DOHH2 (cell line): ENCODE measurements at regions not wholly inside any gene's neighbourhood (a gene's known extent, or its start where the extent isn't known, plus 50 kb on each side); places are given as distances from the start of the nearest gene placed in this dataset.

Experiments
- H3F3A ChIP-seq: fragments of 200-600 bp; sonication (generic), shearing (Covaris generic); 2 replicates; pipeline ENCODE4 v1.6.0; 2016; ENCODE audit warnings: antibody characterized with exemption, mild to moderate bottlenecking; ENCODE audit not compliant: control insufficient read depth, insufficient read depth
- H3K27ac ChIP-seq: fragments of 200-600 bp; sonication (generic); 2 replicates; pipeline ENCODE4 v1.5.1; 2014; ENCODE audit warnings: low read depth, mild to moderate bottlenecking, low read length, moderate library complexity
- H3K27me3 ChIP-seq: fragments of 200-600 bp; sonication (generic); 2 replicates; pipeline ENCODE4 v1.6.1; 2014; ENCODE audit warnings: mild to moderate bottlenecking, low read length, mixed read lengths; ENCODE audit not compliant: control insufficient read depth
- H3K36me3 ChIP-seq: fragments of 200-600 bp; sonication (generic); 2 replicates; pipeline ENCODE4 v1.6.1; 2014; ENCODE audit warnings: mild to moderate bottlenecking, low read length, moderate library complexity, mixed read lengths; ENCODE audit not compliant: control insufficient read depth
- H3K4me1 ChIP-seq: fragments of 200-600 bp; sonication (generic); 2 replicates; pipeline ENCODE4 v1.6.1; 2014; ENCODE audit warnings: mild to moderate bottlenecking, low read length, mixed read lengths; ENCODE audit not compliant: control insufficient read depth
- H3K4me2 ChIP-seq: fragments of 200-600 bp; sonication (generic); 2 replicates; pipeline ENCODE4 v1.6.0; 2014; ENCODE audit warnings: mild to moderate bottlenecking, low read length, moderate library complexity
- H3K4me3 ChIP-seq: fragments of 200-600 bp; sonication (generic); 2 replicates; pipeline ENCODE4 v1.5.1; 2014; ENCODE audit warnings: mild to moderate bottlenecking, low read length, mixed read lengths
- H3K79me2 ChIP-seq: fragments of 200-600 bp; sonication (generic); 2 replicates; pipeline ENCODE4 v1.6.1; 2014; ENCODE audit warnings: mild to moderate bottlenecking, low read length, mixed read lengths; ENCODE audit not compliant: control insufficient read depth
- H3K9me2 ChIP-seq: fragments of 200-600 bp; sonication (generic); replicated peaks from 2 replicates; pipeline ENCODE4 v1.6.1; 2014; ENCODE audit warnings: mild to moderate bottlenecking, low read length, mixed read lengths; ENCODE audit not compliant: control insufficient read depth
- H3K9me3 ChIP-seq: fragments of 200-600 bp; sonication (generic); 2 replicates; pipeline ENCODE4 v1.6.1; 2014; ENCODE audit warnings: antibody characterized with exemption, low read length, mixed read lengths; ENCODE audit not compliant: control insufficient read depth, insufficient read depth
- H4K20me1 ChIP-seq: fragments of 200-600 bp; sonication (generic); 2 replicates; pipeline ENCODE4 v1.6.0; 2014; ENCODE audit warnings: low read depth, mild to moderate bottlenecking, antibody characterized with exemption, low read length, moderate library complexity; ENCODE audit not compliant: control insufficient read depth, insufficient read depth
- CTCF ChIP-seq: fragments of 200-600 bp; sonication (generic); IDR thresholded peaks from one replicate; pipeline ENCODE4 v1.5.1; 2014; ENCODE audit warnings: antibody characterized with exemption, mild to moderate bottlenecking, low read depth, low read length; ENCODE audit not compliant: poor library complexity, severe bottlenecking
- EZH2phosphoT487 ChIP-seq: fragments of 200-600 bp; sonication (generic); IDR thresholded peaks from 2 replicates; pipeline ENCODE4 v1.6.1; 2017; ENCODE audit warnings: borderline replicate concordance, mild to moderate bottlenecking, antibody characterized with exemption, low read length, moderate library complexity, mixed read lengths

DNA sequence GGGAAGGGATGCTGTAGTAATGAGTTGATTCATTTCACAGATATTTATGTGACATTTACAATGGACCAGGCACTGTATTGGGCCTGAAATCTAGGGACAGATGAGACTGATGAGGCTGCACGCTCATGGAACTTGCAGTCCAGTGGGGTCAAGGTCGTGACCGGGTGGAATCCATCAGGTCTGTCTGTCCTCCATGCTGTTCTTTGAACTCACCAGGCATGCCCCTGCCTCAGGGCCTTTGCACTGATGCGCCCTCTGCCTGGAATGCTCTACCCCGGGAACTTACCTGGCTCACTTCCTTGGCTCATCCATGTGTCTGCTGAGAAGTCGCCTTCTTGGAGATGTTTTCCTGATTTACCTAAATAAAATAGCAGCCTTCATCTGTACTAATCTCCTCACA is 200.1 kb downstream of the VRK1 start:
- Histone ChIP-seq H3K4me3 (no peak overlapping the region), H4K20me1 (no peaks in the 10 kb centered on the region), H3K9me2 (no peaks in the 10 kb centered on the region), H3K9me3 (no peaks in the 10 kb centered on the region; the same call in 1 of the 2 replicates), H3K4me1 (no peaks in the 10 kb centered on the region), H3K4me2 (no peak overlapping the region), H3K79me2 (no peaks in the 10 kb centered on the region), H3F3A (no peaks in the 10 kb centered on the region), H3K27me3 (no peaks in the 10 kb centered on the region), H3K36me3 (no peaks in the 10 kb centered on the region), H3K27ac (no peak overlapping the region)
- no peak for TF ChIP-seq EZH2phosphoT487
- TF ChIP-seq CTCF, result no peak

- no peak overlapping the region for H3K4me3 ChIP-seq
- H3K9me2 ChIP-seq, result no peaks in the 10 kb centered on the region
- H3K79me2 ChIP-seq, result no peaks in the 10 kb centered on the region
- H3K27ac ChIP-seq, result no peak overlapping the region
- TF ChIP-seq EZH2phosphoT487 (no peak), CTCF (no peak)
- H3K4me2 ChIP-seq, result no peak overlapping the region
- no peaks in the 10 kb centered on the region; the same call in 1 of the 2 replicates for H3K9me3 ChIP-seq
- H3K36me3 ChIP-seq, result no peaks in the 10 kb centered on the region
- no peaks in the 10 kb centered on the region for H3K27me3 ChIP-seq
- no peaks in the 10 kb centered on the region for H3F3A ChIP-seq
- H3K4me1 ChIP-seq, result no peaks in the 10 kb centered on the region
- H4K20me1 ChIP-seq, result no peaks in the 10 kb centered on the region
Measured at GRCh38 chr14:96997996-96998395, 200.8 kb downstream of the VRK1 start.

- Histone ChIP-seq H3K4me1 (no peaks in the 10 kb centered on the region), H3K9me3 (no peaks in the 10 kb centered on the region; the same call in 1 of the 2 replicates), H3K27me3 (no peaks in the 10 kb centered on the region), H3K4me3 (no peak overlapping the region), H3K9me2 (no peaks in the 10 kb centered on the region), H3K4me2 (no peak overlapping the region), H3K27ac (no peak overlapping the region), H3K36me3 (no peaks in the 10 kb centered on the region), H4K20me1 (no peaks in the 10 kb centered on the region), H3K79me2 (no peaks in the 10 kb centered on the region), H3F3A (no peaks in the 10 kb centered on the region)
- no peak for TF ChIP-seq EZH2phosphoT487
- TF ChIP-seq CTCF, result no peak
Measured at GRCh38 chr14:96999654-97000155, 202.5 kb downstream of the VRK1 start.
